Activated CD4-positive, alpha-beta T cell treated with anti-CD3 and anti-CD28 coated beads for 36 hours (primary cell): ENCODE measurements at regions not wholly inside any gene's neighbourhood (a gene's known extent, or its start where the extent isn't known, plus 50 kb on each side); places are given as distances from the start of the nearest gene placed in this dataset.
"Not testable (repeated sequence)": the region's sequence is repeated elsewhere in the genome, so short reads cannot be mapped to it uniquely, and the experiment has no call there.

ENCODE experiments used
- ATAC-seq: fragments of 200-7000 bp; cut with Tn5 transposase; one replicate; pipeline ENCODE4 v1.10.0; 2021; ENCODE audit warnings: mild to moderate bottlenecking, moderate library complexity
- CTCF ChIA-PET: fragments of 350-600 bp; sonication (Branson Sonifier 250); formaldehyde crosslinking; loops from one replicate; lab custom pipeline; 2021; ENCODE audit warnings: antibody characterized with exemption; lab: Charles Lee
- POLR2A ChIA-PET: fragments of 350-600 bp; sonication (Branson Sonifier 250); formaldehyde crosslinking; loops from one replicate; lab custom pipeline; 2021; ENCODE audit warnings: antibody characterized with exemption, inconsistent platforms; lab: Charles Lee
- DNase-seq: peaks from one replicate; pipeline ENCODE4 v3.0.0-alpha.2; 2020
- H3K27ac Mint-ChIP-seq: one replicate; pipeline ENCODE4 v1.8.0; 2021; ENCODE audit warnings: mixed read lengths
- H3K27me3 Mint-ChIP-seq: one replicate; pipeline ENCODE4 v1.8.0; 2021; ENCODE audit warnings: mixed read lengths
- H3K36me3 Mint-ChIP-seq: one replicate; pipeline ENCODE4 v1.8.0; 2021; ENCODE audit warnings: low read depth, mixed read lengths
- H3K4me1 Mint-ChIP-seq: one replicate; pipeline ENCODE4 v1.8.0; 2021; ENCODE audit warnings: mixed read lengths
- H3K4me3 Mint-ChIP-seq: one replicate; pipeline ENCODE4 v1.8.0; 2021; ENCODE audit warnings: mild to moderate bottlenecking, moderate library complexity, mixed read lengths
- H3K9me3 Mint-ChIP-seq: one replicate; pipeline ENCODE4 v1.8.0; 2021; ENCODE audit warnings: low read depth, mixed read lengths
- intact Hi-C, 2 experiments: fragments of 100-400 bp; cut with DNase I in 1 of 2; cut with micrococcal nuclease in 1 of 2; formaldehyde crosslinking; loops; one replicate each; pipeline versions ENCODE4 v1.14.2 to v1.15.1; 2022 to 2024; cut with DNase I, micrococcal nuclease

DNA sequence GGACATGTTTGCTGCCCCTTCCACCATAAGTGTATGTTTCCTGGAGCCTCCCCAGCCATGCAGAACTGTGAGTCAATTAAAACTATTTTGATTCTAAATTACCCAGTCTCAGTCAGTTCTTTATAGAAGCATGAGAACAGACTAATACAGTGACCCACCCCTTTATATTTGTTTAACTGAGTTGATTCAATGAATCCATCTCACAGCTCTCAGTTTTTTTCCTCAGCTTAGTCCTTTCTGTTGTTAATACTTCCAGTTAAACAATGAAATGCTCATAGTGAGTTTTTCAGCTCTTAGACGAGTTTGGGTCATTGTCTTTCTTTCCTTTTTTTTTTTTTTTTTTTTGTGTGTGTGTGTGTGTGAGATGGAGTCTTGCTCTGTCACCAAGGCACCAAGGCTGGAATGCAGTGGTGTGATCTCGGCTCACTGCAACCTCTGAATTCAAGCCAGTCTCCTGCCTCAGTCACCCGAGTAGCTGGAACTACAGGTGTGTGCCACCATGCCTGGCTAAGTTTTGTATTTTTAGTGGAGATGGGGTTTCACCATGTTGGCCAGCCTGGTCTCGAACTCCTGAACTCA lies 627.4 kb downstream of the SPATA31A7 start:
- ATAC-seq, H3K9me3 Mint-ChIP-seq, H3K27me3 Mint-ChIP-seq, CTCF ChIA-PET, H3K4me1 Mint-ChIP-seq, POLR2A ChIA-PET, intact Hi-C loops, H3K27ac Mint-ChIP-seq, H3K36me3 Mint-ChIP-seq, H3K4me3 Mint-ChIP-seq, DNase-seq: not testable (repeated sequence)

DNA sequence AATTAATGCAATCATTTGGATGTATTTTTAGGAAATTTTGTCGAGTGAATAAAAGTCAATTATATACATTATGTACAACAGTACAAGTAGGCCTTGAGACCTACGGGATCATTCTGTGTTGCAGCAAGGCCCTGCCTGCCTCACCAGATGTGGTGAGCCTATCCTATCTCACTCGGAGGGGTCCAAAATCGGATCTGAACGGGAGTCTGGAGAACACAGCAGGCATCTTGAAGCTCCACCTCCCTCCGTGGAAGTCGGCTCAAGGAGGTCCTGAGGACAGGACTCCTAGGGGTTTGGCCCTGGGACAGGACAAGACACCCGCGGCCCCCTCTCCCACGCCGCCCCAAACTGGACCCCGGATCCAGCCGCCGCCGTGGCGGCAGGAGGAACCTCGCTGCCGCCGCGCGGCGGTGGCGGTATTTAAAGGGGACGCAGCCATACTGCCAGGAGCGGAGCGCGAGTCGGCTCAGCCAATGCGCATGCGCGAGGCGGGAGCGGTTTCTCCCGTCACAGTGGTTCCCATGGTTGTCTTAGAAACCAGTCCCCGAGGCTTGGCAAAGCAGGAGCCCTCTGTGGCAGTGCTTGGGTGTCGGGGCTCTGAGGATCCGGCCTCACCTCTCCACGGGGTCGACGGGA lies 663.9 kb downstream of the SPATA31A7 start:
- H3K9me3 Mint-ChIP-seq, H3K27me3 Mint-ChIP-seq, intact Hi-C loops, H3K4me3 Mint-ChIP-seq, CTCF ChIA-PET, H3K27ac Mint-ChIP-seq, H3K36me3 Mint-ChIP-seq, H3K4me1 Mint-ChIP-seq, POLR2A ChIA-PET: not testable (repeated sequence)
- DNase-seq (peak; percentile 91), ATAC-seq (peak; percentile 55)

DNA sequence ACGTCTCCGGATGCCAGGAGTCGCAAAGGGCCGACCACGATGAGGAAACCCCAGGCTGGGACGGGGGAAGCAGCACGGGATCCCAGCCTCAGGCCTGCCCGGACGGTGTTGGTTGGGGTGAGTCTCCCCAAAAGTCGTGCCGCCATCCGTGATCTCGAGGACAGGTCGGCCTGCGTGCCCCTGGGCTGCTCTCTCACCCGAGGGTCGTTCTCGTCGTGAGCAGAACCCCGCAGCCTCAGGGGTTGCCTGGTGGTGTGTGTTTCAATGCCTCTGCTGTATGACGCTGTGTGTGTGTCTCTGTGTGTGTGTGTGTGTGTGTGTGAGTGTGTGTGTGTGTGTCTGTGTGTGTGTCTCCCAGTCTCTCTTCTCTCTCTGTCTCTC lies 664.4 kb downstream of the SPATA31A7 start:
- CTCF ChIA-PET, H3K36me3 Mint-ChIP-seq, H3K27me3 Mint-ChIP-seq, POLR2A ChIA-PET, ATAC-seq, H3K4me1 Mint-ChIP-seq, intact Hi-C loops, H3K9me3 Mint-ChIP-seq, H3K4me3 Mint-ChIP-seq, H3K27ac Mint-ChIP-seq: not testable (repeated sequence)
- peak; percentile 12 for DNase-seq

DNA sequence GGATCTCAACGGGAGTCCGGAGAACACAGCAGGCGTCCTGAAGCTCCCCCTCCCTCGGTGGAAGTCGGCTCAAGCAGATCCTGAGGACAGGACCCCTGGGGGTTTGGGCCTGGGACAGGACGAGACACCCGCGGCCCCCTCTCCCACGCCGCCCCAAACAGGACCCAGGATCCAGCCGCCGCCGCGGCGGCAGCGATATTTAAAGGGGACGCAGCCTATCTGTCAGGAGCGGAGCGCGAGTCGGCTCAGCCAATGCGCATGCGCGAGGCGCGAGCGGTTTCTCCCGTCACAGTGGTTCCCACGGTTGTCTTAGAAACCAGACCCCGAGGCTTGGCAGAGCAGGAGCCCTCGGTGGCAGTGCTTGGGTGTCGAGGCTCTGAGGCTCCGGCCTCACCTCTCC lies 666.4 kb downstream of the SPATA31A7 start:
- POLR2A ChIA-PET, H3K36me3 Mint-ChIP-seq, intact Hi-C loops, DNase-seq, H3K9me3 Mint-ChIP-seq, H3K27ac Mint-ChIP-seq, H3K4me3 Mint-ChIP-seq, H3K27me3 Mint-ChIP-seq, CTCF ChIA-PET, H3K4me1 Mint-ChIP-seq: not testable (repeated sequence)
- ATAC-seq: peak; percentile 86

DNA sequence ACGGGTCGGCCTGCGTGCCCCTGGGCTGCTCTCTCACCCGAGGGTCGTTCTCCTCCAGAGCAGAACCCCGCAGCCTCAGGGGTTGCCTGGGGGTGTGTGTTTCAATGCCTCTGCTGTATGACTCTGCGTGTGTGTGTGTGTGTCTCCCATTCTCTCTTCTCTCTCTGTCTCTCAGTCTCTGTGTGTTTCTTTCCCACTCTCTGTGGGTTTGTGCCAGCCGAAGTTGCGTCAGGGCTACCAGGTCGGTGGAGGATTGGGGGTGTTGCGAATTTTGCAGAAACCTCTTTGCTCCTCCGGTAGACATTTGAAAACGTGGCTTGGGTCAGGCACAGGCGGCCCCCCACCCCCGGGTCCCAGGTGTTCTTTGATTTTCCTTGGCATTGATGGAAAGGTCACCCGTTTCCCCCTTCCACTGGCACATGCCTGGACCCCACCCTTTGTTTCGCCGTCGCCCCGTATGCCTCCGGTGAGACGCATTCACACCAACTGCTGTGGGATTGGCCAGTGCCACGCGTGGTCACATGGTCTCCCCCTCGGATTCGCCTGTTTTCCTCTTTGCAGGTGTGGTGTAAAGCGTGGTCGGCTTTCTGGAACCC lies 667.1 kb downstream of the SPATA31A7 start:
- peak; percentile 3 for DNase-seq

DNA sequence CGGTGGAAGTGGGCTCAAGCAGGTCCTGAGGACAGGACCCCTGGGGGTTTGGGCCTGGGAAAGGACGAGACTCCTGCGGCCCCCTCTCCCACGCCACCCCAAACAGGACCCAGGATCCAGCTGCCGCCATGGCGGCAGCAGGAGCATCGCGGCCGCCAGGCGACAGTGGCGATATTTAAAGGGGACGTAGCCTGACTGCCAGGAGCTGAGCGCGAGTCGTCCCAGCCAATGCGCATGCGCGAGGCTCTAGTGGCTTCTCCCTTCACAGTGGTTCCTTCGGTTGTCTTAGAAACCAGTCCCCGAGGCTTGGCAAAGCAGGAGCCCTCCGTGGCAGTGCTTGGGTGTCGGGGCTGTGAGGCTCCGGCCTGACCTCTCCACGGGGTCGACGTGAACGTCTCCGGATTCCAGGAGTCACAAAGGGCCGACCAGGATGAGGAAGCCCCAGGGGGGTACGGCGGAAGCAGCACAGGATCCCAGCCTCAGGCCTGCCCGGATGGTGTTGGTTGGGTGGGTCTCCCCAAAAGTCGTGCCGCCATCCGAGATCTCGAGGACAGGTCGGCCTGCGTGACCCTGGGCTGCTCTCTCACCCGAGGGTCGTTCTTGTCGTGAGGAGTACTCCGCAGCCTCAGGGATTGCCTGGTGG lies 668.0 kb downstream of the SPATA31A7 start:
- intact Hi-C loops, H3K9me3 Mint-ChIP-seq, H3K4me3 Mint-ChIP-seq, POLR2A ChIA-PET, DNase-seq, H3K4me1 Mint-ChIP-seq, H3K36me3 Mint-ChIP-seq, H3K27me3 Mint-ChIP-seq, H3K27ac Mint-ChIP-seq, CTCF ChIA-PET: not testable (repeated sequence)
- ATAC-seq: peak; percentile 80

More for the DNA sequence above, 667.1 kb downstream of the SPATA31A7 start:
- H3K9me3 Mint-ChIP-seq, POLR2A ChIA-PET, H3K4me1 Mint-ChIP-seq, H3K36me3 Mint-ChIP-seq, intact Hi-C loops, ATAC-seq, H3K27me3 Mint-ChIP-seq, CTCF ChIA-PET, H3K27ac Mint-ChIP-seq: not testable (repeated sequence)
- peak overlapping the region; percentile 33 for H3K4me3 Mint-ChIP-seq

DNA sequence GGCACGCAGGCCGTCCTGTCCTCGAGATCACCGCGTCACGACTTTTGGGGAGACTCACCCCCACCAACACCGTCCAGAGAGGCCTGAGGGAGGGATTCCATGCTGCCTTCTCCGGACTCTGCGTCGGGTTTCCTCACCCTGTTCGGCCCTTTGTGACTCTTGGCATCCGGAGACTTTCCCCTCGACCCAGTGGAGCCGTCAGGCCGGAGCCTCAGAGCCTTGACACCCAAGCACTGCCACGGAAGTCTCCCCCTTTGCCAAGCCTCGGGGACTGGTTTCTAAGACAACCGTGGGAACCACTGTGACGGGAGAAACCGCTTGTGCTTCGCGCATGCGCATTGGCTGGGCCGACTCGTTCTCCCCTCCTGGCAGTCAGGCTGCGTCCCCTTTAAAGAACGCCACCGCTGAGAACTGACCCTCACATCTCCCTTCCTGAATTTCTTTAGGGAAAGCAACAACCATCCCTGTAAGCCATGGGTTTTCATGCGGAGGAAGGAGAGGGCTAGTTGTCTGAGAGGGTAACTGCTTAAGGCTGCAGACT lies 672.7 kb downstream of the SPATA31A7 start:
- H3K27me3 Mint-ChIP-seq, CTCF ChIA-PET, POLR2A ChIA-PET, H3K4me3 Mint-ChIP-seq, H3K9me3 Mint-ChIP-seq, ATAC-seq, H3K27ac Mint-ChIP-seq, H3K36me3 Mint-ChIP-seq, H3K4me1 Mint-ChIP-seq, intact Hi-C loops: not testable (repeated sequence)
- DNase-seq: peak; percentile 46

DNA sequence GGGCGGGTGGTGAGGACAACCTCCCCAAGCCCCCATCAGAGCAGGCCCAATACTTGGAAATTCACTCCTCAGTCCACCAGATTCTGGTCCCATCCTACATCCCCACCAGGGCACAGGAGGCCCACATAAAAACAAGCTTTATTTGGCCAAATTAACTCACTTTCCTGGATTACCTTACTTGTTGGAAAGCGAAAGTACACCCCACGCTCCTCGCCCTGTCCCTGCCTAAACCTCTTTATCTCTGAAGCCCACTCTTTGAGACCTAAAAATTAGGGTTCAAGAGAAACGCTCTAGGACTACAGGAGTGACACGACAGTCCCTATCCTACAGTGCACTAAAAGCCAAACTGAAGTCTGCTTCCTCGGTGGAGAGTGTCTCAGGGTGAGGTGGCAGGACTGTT lies 674.6 kb downstream of the SPATA31A7 start:
- H3K9me3 Mint-ChIP-seq, ATAC-seq, H3K27me3 Mint-ChIP-seq, H3K4me1 Mint-ChIP-seq, intact Hi-C loops, H3K36me3 Mint-ChIP-seq, DNase-seq, H3K4me3 Mint-ChIP-seq, POLR2A ChIA-PET, H3K27ac Mint-ChIP-seq, CTCF ChIA-PET: not testable (repeated sequence)

DNA sequence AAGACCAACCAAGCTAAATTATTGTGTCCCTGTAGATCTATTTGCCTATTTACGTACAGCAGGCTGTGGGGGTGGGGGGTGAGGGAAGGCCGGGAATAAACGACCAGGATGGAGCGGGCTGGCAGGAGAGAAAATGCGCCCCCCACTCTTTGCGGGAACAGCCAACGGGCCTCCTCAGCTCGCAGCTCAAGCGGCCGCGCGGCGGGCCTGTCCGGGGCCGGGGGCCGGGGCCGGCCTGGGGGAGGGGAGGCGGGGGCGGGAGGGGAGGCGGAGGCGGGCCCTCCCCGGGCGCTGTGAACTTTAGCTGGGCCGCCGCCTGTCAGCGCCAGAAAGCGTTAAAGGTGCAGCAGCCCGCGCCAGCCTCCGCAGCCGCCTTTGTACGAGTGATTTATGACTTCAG lies 679.1 kb downstream of the SPATA31A7 start:
- H3K27ac Mint-ChIP-seq, H3K9me3 Mint-ChIP-seq, CTCF ChIA-PET, ATAC-seq, POLR2A ChIA-PET, H3K4me1 Mint-ChIP-seq, H3K4me3 Mint-ChIP-seq, H3K36me3 Mint-ChIP-seq, H3K27me3 Mint-ChIP-seq, DNase-seq, intact Hi-C loops: not testable (repeated sequence)

DNA sequence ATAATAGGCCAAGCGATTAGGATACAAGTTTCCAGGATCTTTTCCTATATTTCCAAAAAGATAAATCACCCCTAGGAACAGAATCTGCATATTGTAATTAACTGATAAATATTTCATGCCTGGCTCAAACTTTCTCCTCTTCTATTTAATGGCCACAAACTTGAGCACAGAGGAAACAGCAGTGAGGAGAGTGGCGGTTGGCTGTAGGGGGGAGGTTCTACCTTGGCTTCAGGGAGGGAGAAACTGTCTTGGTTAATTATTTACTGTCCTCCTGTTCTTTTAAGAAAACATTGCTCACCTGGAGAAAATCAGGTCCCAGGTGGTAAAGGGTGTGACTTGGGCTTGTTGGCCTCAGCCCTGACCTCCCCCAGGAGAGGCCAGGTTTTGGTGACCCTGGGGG lies 682.5 kb downstream of the SPATA31A7 start:
- H3K27ac Mint-ChIP-seq, H3K4me1 Mint-ChIP-seq, CTCF ChIA-PET, H3K36me3 Mint-ChIP-seq, H3K27me3 Mint-ChIP-seq, DNase-seq, H3K9me3 Mint-ChIP-seq, intact Hi-C loops, ATAC-seq, POLR2A ChIA-PET, H3K4me3 Mint-ChIP-seq: not testable (repeated sequence)
